Gastrocnemius medialis (tissue), 4 donors: ENCODE measurements at regions not wholly inside any gene's neighbourhood (a gene's known extent, or its start where the extent isn't known, plus 50 kb on each side); places are given as distances from the start of the nearest gene placed in this dataset.

Experiments used
- ATAC-seq, 2 donors: fragments of 150-250 bp; one replicate each; pipeline ENCODE4 v1.9.1; 2016
- DNase-seq, 2 donors: peaks; one replicate each; pipeline ENCODE4 v3.0.0-alpha.2; 2019
- H3K27ac ChIP-seq, 4 donors: fragments of 200-600 bp; sonication (generic); 1 replicate in 1 of 4; 2 replicates in 3 of 4; pipeline ENCODE4 v1.5.1; 2016 to 2018; ENCODE audit warnings: mild to moderate bottlenecking in 2 of 4, moderate library complexity in 1 of 4
- H3K27me3 ChIP-seq, 3 donors: fragments of 200-600 bp; sonication (generic) in 2 of 3; 1 replicate in 1 of 3; 2 replicates in 2 of 3; pipeline versions ENCODE4 v1.5.1 to v1.6.0; 2016 to 2019; ENCODE audit warnings: mild to moderate bottlenecking in 1 of 3, moderate library complexity in 1 of 3
- H3K36me3 ChIP-seq, 2 donors: fragments of 200-600 bp; sonication (generic) in 1 of 2; one replicate each; pipeline ENCODE4 v1.5.1; 2017 to 2018
- H3K4me1 ChIP-seq, 2 donors: fragments of 200-600 bp; sonication (generic) in 1 of 2; one replicate each; pipeline ENCODE4 v1.5.1; 2016 to 2017; ENCODE audit warnings: mild to moderate bottlenecking in 2 of 2
- H3K4me3 ChIP-seq, 4 donors: fragments of 200-600 bp; sonication (generic) in 3 of 4; 1 replicate in 1 of 4; 2 replicates in 3 of 4; pipeline ENCODE4 v1.5.1; 2016 to 2019; ENCODE audit warnings: mild to moderate bottlenecking in 2 of 4
- H3K9me3 ChIP-seq, 3 donors: fragments of 200-600 bp; sonication (generic) in 2 of 3; 1 replicate in 1 of 3; 2 replicates in 2 of 3; pipeline ENCODE4 v1.5.1; 2016 to 2019
- CTCF ChIP-seq, 5 experiments: fragments of 450-650 bp in 3 of 5; fragments of 200-600 bp in 2 of 5; sonication (generic) in 2 of 5; IDR thresholded peaks in 4 of 5; conservative IDR thresholded peaks in 1 of 5; 1 replicate in 4 of 5; 2 replicates in 1 of 5; pipeline ENCODE4 v1.5.1; 2016 to 2019; ENCODE audit warnings: antibody characterized with exemption in 5 of 5, mild to moderate bottlenecking in 3 of 5, moderate library complexity in 3 of 5
- POLR2A ChIP-seq, 2 donors: fragments of 450-650 bp; IDR thresholded peaks; one replicate each; pipeline ENCODE4 v1.6.1; 2017; ENCODE audit warnings: antibody characterized with exemption in 2 of 2, mild to moderate bottlenecking in 2 of 2, moderate library complexity in 2 of 2
- in situ Hi-C, 4 donors: fragments of 200-750 bp; cut with MboI; loops; one replicate each; pipeline versions ENCODE4 v1.15.0 to v1.8.0; 2017; ENCODE audit warnings: low sequenced_read_pairs in 4 of 4
- intact Hi-C: fragments of 100-400 bp; cut with DNase I; formaldehyde crosslinking; loops from one replicate; pipeline ENCODE4 v1.15.1; 2023; ENCODE audit warnings: low total_unique reads

GRCh38 chr6:26202811-26203583 is 115.8 kb downstream of the HFE start:
- intact Hi-C loops (no loop called here), in situ Hi-C loops (no loop called here)
- ATAC-seq (no peak), DNase-seq (no peak)
- no peaks in the 10 kb centered on the region for H3K9me3 ChIP-seq
- H3K4me1 ChIP-seq = no peaks in the 10 kb centered on the region
- peaks cover 72 to 98% (median 95%) of the 10 kb centered on the region in 3 donors for H3K27me3 ChIP-seq
- H3K27ac ChIP-seq = no peak overlapping the region
- no peak overlapping the region for H3K4me3 ChIP-seq
- no peak for TF ChIP-seq CTCF (IDR thresholded peaks at IDR 0.05 in 4 of 5, conservative IDR thresholded peaks at IDR 0.05 in 1 of 5)
- no peak for TF ChIP-seq POLR2A (IDR thresholded peaks at IDR 0.05)
- H3K36me3 ChIP-seq = no peaks in the 10 kb centered on the region

GRCh38 chr6:26204332-26205160 is 117.3 kb downstream of the HFE start:
- TF ChIP-seq POLR2A (IDR thresholded peaks at IDR 0.05) = peak; percentile 35 to 65
- TF ChIP-seq CTCF (IDR thresholded peaks at IDR 0.05 in 4 of 5, conservative IDR thresholded peaks at IDR 0.05 in 1 of 5) = peak in 2 of 5 experiments; percentile 10 to 27
- in situ Hi-C loops (no loop called here), intact Hi-C loops (no loop called here)
- Histone ChIP-seq H3K9me3 (no peaks in the 10 kb centered on the region), H3K4me3 (peak overlapping the region; percentile 33 to 53 (median 48)), H3K27ac (peak overlapping the region; percentile 60 to 72 (median 65)), H3K4me1 (no peaks in the 10 kb centered on the region), H3K27me3 (peaks cover 65 to 98% (median 88%) of the 10 kb centered on the region in 3 donors), H3K36me3 (no peaks in the 10 kb centered on the region)
- ATAC-seq (peak; percentile 71 to 81), DNase-seq (peak; percentile 66 to 73)

- no peaks in the 10 kb centered on the region for H3K9me3 ChIP-seq
- intact Hi-C loops = no loop called here
- ATAC-seq (peak in 1 of 2 donors; percentile 74), DNase-seq (peak in 1 of 2 donors; percentile 41)
- H3K27me3 ChIP-seq = peaks cover 59 to 98% (median 83%) of the 10 kb centered on the region in 3 donors
- H3K4me1 ChIP-seq = no peaks in the 10 kb centered on the region
- H3K4me3 ChIP-seq = peak overlapping the region; percentile 33 to 53 (median 48)
- no peaks in the 10 kb centered on the region for H3K36me3 ChIP-seq
- H3K27ac ChIP-seq = peak overlapping the region; percentile 60 to 72 (median 65)
- TF ChIP-seq POLR2A (IDR thresholded peaks at IDR 0.05) (peak; percentile 5 to 29), CTCF (IDR thresholded peaks at IDR 0.05 in 4 of 5, conservative IDR thresholded peaks at IDR 0.05 in 1 of 5) (no peak)
- in situ Hi-C loops = no loop called here
Measured at GRCh38 chr6:26205161-26205624, 118.0 kb downstream of the HFE start.

- intact Hi-C loops (no loop called here), in situ Hi-C loops (no loop called here)
- Histone ChIP-seq H3K4me3 (peak overlapping the region; percentile 33 to 52 (median 38)), H3K4me1 (no peaks in the 10 kb centered on the region), H3K27ac (peak overlapping the region; percentile 60 to 72 (median 65)), H3K9me3 (no peaks in the 10 kb centered on the region), H3K27me3 (peaks cover 56 to 98% (median 83%) of the 10 kb centered on the region in 3 donors), H3K36me3 (no peaks in the 10 kb centered on the region)
- TF ChIP-seq CTCF (IDR thresholded peaks at IDR 0.05 in 4 of 5, conservative IDR thresholded peaks at IDR 0.05 in 1 of 5) = no peak
- no peak for TF ChIP-seq POLR2A (IDR thresholded peaks at IDR 0.05)
- DNase-seq (no peak), ATAC-seq (peak; percentile 42 to 58)
Measured at GRCh38 chr6:26205625-26206574, 118.7 kb downstream of the HFE start.
